ENCODE measurements at regions not wholly inside any gene's neighbourhood (a gene's known extent, or its start where the extent isn't known, plus 50 kb on each side); places are given as distances from the start of the nearest gene placed in this dataset.

DNA sequence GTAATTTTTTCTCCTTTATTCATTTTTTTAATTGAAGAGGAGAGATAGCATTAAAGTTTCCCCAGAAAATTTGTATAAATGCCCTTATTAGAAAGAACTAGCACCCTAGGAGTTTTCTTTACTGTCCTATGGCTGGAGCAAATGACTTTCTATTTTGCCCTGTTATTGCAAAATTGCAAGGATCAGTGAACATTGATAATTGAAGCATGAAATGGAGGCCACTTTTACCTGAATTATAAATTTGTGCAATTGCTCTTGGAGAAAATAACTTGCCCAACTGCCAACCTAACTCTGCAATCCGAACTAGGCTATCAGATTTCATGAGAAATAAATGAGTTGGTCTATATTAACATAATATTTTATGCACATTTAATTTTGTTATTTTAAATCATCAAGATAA is 111.9 kb downstream of the MTRR start:
- TF ChIP-seq POLR2AphosphoS5 (IDR thresholded peaks at IDR 0.05) = no peak
- TF ChIP-seq, protein P1, sequence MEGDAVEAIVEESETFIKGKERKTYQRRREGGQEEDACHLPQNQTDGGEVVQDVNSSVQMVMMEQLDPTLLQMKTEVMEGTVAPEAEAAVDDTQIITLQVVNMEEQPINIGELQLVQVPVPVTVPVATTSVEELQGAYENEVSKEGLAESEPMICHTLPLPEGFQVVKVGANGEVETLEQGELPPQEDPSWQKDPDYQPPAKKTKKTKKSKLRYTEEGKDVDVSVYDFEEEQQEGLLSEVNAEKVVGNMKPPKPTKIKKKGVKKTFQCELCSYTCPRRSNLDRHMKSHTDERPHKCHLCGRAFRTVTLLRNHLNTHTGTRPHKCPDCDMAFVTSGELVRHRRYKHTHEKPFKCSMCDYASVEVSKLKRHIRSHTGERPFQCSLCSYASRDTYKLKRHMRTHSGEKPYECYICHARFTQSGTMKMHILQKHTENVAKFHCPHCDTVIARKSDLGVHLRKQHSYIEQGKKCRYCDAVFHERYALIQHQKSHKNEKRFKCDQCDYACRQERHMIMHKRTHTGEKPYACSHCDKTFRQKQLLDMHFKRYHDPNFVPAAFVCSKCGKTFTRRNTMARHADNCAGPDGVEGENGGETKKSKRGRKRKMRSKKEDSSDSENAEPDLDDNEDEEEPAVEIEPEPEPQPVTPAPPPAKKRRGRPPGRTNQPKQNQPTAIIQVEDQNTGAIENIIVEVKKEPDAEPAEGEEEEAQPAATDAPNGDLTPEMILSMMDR (IDR thresholded peaks at IDR 0.05 in 8 of 11, conservative IDR thresholded peaks at IDR 0.05 in 3 of 11) = no peak
